IMR-90 (cell line): ENCODE measurements at regions not wholly inside any gene's neighbourhood (a gene's known extent, or its start where the extent isn't known, plus 50 kb on each side); places are given as distances from the start of the nearest gene placed in this dataset.

Experiments used
- BHLHE40 ChIP-seq: fragments of 150-350 bp; IDR thresholded peaks from 2 replicates; pipeline ENCODE4 v1.6.1; 2016; ENCODE audit warnings: mild to moderate bottlenecking, low read depth, low read length
- CEBPB ChIP-seq: IDR thresholded peaks from 2 replicates; pipeline ENCODE4 v1.6.1; 2012; ENCODE audit warnings: low read depth, low read length, improper control_type of control experiment
- POLR2A ChIP-seq: IDR thresholded peaks from 2 replicates; pipeline ENCODE4 v1.6.1; 2012; ENCODE audit warnings: mild to moderate bottlenecking, low read depth, low read length
- RAD21 ChIP-seq: IDR thresholded peaks from 2 replicates; pipeline ENCODE4 v1.6.1; 2012; ENCODE audit warnings: low read length, improper control_type of control experiment
- RCOR1 ChIP-seq: IDR thresholded peaks from 2 replicates; pipeline ENCODE4 v1.6.1; 2012; ENCODE audit warnings: mild to moderate bottlenecking, low read length, improper control_type of control experiment; ENCODE audit not compliant: insufficient replicate concordance
- TF ChIP-seq, protein P1 (sequence below): conservative IDR thresholded peaks from 2 replicates; pipeline ENCODE4 v1.5.1; 2012; ENCODE audit warnings: mild to moderate bottlenecking, low read depth, low read length, improper control_type of control experiment
- TF ChIP-seq, protein P2 (sequence below): fragments of 150-350 bp; IDR thresholded peaks from 2 replicates; pipeline ENCODE4 v1.6.1; 2017; ENCODE audit warnings: mild to moderate bottlenecking, antibody characterized with exemption, low read length, low read depth

GRCh38 chr10:118853916-118854315, 99.1 kb upstream of the CACUL1 start:
- TF ChIP-seq POLR2A = no peak
- TF ChIP-seq, protein P1, sequence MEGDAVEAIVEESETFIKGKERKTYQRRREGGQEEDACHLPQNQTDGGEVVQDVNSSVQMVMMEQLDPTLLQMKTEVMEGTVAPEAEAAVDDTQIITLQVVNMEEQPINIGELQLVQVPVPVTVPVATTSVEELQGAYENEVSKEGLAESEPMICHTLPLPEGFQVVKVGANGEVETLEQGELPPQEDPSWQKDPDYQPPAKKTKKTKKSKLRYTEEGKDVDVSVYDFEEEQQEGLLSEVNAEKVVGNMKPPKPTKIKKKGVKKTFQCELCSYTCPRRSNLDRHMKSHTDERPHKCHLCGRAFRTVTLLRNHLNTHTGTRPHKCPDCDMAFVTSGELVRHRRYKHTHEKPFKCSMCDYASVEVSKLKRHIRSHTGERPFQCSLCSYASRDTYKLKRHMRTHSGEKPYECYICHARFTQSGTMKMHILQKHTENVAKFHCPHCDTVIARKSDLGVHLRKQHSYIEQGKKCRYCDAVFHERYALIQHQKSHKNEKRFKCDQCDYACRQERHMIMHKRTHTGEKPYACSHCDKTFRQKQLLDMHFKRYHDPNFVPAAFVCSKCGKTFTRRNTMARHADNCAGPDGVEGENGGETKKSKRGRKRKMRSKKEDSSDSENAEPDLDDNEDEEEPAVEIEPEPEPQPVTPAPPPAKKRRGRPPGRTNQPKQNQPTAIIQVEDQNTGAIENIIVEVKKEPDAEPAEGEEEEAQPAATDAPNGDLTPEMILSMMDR = no peak
- no peak for TF ChIP-seq RAD21
- TF ChIP-seq, protein P2, sequence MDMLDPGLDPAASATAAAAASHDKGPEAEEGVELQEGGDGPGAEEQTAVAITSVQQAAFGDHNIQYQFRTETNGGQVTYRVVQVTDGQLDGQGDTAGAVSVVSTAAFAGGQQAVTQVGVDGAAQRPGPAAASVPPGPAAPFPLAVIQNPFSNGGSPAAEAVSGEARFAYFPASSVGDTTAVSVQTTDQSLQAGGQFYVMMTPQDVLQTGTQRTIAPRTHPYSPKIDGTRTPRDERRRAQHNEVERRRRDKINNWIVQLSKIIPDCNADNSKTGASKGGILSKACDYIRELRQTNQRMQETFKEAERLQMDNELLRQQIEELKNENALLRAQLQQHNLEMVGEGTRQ = no peak
- no peak for TF ChIP-seq BHLHE40
- TF ChIP-seq CEBPB = no peak
- no peak for TF ChIP-seq RCOR1
